ENCODE measurements at regions not wholly inside any gene's neighbourhood (a gene's known extent, or its start where the extent isn't known, plus 50 kb on each side); places are given as distances from the start of the nearest gene placed in this dataset.

- TF ChIP-seq, protein P1, sequence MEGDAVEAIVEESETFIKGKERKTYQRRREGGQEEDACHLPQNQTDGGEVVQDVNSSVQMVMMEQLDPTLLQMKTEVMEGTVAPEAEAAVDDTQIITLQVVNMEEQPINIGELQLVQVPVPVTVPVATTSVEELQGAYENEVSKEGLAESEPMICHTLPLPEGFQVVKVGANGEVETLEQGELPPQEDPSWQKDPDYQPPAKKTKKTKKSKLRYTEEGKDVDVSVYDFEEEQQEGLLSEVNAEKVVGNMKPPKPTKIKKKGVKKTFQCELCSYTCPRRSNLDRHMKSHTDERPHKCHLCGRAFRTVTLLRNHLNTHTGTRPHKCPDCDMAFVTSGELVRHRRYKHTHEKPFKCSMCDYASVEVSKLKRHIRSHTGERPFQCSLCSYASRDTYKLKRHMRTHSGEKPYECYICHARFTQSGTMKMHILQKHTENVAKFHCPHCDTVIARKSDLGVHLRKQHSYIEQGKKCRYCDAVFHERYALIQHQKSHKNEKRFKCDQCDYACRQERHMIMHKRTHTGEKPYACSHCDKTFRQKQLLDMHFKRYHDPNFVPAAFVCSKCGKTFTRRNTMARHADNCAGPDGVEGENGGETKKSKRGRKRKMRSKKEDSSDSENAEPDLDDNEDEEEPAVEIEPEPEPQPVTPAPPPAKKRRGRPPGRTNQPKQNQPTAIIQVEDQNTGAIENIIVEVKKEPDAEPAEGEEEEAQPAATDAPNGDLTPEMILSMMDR (IDR thresholded peaks at IDR 0.05; ENCODE audit: low read depth, low read length), result no peak
- TF ChIP-seq MYC (IDR thresholded peaks at IDR 0.05; ENCODE audit: low read depth, low read length) (no peak), POLR2A (IDR thresholded peaks at IDR 0.05; ENCODE audit: extremely low read depth, insufficient read length) (no peak)
- TF ChIP-seq, protein P2, sequence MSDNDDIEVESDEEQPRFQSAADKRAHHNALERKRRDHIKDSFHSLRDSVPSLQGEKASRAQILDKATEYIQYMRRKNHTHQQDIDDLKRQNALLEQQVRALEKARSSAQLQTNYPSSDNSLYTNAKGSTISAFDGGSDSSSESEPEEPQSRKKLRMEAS (IDR thresholded peaks at IDR 0.05; ENCODE audit: low read depth, low read length), result no peak
- H3K4me3 ChIP-seq (ENCODE audit: low read depth, low read length), result no peak overlapping the region
- DNase-seq (ENCODE audit: low read depth), result no peak
These were observed 252.2 kb downstream of the PIK3R1 start for GRCh38 chr5:68467794-68468193.

DNA sequence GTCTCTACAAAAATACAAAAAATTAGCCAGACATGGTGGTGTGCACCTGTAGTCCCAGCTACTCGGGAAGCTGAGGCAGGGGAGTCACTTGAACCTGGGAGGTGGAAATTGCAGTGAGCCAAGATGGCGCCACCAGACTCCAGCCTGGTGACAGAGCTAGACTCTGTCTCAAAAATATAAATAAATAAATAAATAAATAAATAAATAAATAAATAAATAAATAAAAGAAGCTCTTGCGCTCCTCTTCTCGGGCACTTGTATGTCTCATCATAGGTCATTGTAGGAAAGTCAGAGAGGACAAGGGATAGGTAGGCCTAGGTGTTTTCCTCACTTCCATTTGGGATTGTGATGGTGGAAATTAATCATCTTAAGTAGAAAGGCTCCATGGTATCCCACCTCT is 252.8 kb downstream of the PIK3R1 start:
- no peak overlapping the region for H3K4me3 ChIP-seq (ENCODE audit: low read depth, low read length)
- DNase-seq (ENCODE audit: low read depth), result no peak
- TF ChIP-seq POLR2A (IDR thresholded peaks at IDR 0.05; ENCODE audit: extremely low read depth, insufficient read length), result no peak
- TF ChIP-seq MYC (IDR thresholded peaks at IDR 0.05; ENCODE audit: low read depth, low read length), result no peak
- TF ChIP-seq, protein P2 (IDR thresholded peaks at IDR 0.05; ENCODE audit: low read depth, low read length), result no peak
- TF ChIP-seq, protein P1 (IDR thresholded peaks at IDR 0.05; ENCODE audit: low read depth, low read length), result no peak

DNA sequence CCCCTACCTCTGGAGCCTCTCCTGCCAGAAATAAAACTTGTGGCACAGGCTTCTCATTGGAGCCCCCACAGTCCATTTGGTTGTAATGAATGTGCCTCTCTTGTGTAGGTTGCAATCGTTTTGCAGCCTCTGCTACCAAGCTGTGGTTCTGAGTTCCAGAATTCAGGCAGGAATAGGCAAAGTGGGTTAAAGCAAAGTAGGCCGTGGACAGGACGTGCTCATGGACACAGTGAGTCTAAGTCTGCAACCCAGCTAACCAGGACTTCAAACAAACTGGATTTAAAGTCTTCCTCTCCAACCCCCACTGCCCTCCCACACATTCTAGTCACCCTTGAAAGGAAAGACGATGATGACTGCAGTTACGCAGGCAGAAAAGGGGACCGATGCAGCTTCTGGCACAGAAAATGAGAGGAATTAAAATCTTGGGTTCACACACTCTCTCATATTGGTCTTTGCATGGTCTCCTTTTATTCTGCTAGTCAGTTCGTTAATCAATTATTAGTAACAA is 260.0 kb downstream of the PIK3R1 start:
- no peak for DNase-seq (ENCODE audit: low read depth)
- TF ChIP-seq, protein P2 (IDR thresholded peaks at IDR 0.05; ENCODE audit: low read depth, low read length), result no peak
- TF ChIP-seq POLR2A (IDR thresholded peaks at IDR 0.05; ENCODE audit: extremely low read depth, insufficient read length) (no peak), MYC (IDR thresholded peaks at IDR 0.05; ENCODE audit: low read depth, low read length) (no peak)
- no peak overlapping the region for H3K4me3 ChIP-seq (ENCODE audit: low read depth, low read length)

- H3K4me3 ChIP-seq (ENCODE audit: low read depth, low read length), result no peak overlapping the region
- no peak for DNase-seq (ENCODE audit: low read depth)
- TF ChIP-seq POLR2A (IDR thresholded peaks at IDR 0.05; ENCODE audit: extremely low read depth, insufficient read length) (no peak), MYC (IDR thresholded peaks at IDR 0.05; ENCODE audit: low read depth, low read length) (no peak)
- TF ChIP-seq, protein P1 (IDR thresholded peaks at IDR 0.05; ENCODE audit: low read depth, low read length), result no peak
- TF ChIP-seq, protein P2 (IDR thresholded peaks at IDR 0.05; ENCODE audit: low read depth, low read length), result no peak
These were observed 261.3 kb downstream of the PIK3R1 start for GRCh38 chr5:68476854-68477253.

DNA sequence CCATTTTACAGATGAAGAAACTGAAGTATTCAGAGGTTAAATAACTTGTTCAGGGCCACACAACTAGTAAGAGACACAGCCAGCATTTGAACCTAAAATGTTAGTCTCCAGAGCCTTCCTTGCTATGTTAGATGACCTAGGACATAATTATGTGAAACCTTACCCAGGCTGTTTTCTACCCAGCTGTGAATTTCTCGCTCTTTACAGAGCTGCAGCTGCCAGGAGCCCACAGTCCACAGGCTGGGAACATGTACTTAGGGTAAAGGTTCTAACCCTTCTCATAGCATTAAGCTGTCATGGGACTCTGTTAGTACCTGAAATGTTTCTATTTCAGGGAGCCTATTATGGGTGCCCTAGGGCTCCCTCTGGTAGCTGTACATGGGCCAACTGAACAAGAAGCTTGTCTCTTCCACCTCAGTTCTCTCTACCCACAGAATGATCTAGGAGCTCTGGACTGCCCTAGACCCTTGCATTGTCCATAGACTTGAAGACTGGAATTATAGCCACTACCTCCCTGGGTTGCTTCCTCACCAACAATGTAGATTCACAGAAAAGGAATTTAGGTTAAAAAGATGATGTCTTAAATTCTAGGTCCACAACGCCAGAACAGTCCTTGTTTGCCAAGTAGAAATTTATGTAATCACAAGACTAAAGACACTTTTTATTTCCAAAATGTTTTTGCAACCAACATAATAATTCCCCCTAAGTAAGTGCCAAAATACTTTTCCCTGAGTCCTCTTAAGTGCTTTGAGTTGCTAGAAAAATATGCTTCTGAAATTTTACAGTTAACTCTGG is 262.9 kb downstream of the PIK3R1 start:
- TF ChIP-seq POLR2A (IDR thresholded peaks at IDR 0.05; ENCODE audit: extremely low read depth, insufficient read length), result no peak
- TF ChIP-seq MYC (IDR thresholded peaks at IDR 0.05; ENCODE audit: low read depth, low read length), result no peak
- TF ChIP-seq, protein P2 (IDR thresholded peaks at IDR 0.05; ENCODE audit: low read depth, low read length), result no peak
- TF ChIP-seq, protein P1 (IDR thresholded peaks at IDR 0.05; ENCODE audit: low read depth, low read length), result no peak
- DNase-seq (ENCODE audit: low read depth), result no peak
- H3K4me3 ChIP-seq (ENCODE audit: low read depth, low read length), result no peak overlapping the region

- no peak overlapping the region for H3K4me3 ChIP-seq (ENCODE audit: low read depth, low read length)
- TF ChIP-seq, protein P2 (IDR thresholded peaks at IDR 0.05; ENCODE audit: low read depth, low read length), result no peak
- no peak for TF ChIP-seq MYC (IDR thresholded peaks at IDR 0.05; ENCODE audit: low read depth, low read length)
- TF ChIP-seq POLR2A (IDR thresholded peaks at IDR 0.05; ENCODE audit: extremely low read depth, insufficient read length), result no peak
- TF ChIP-seq, protein P1 (IDR thresholded peaks at IDR 0.05; ENCODE audit: low read depth, low read length), result no peak
- DNase-seq (ENCODE audit: low read depth), result no peak
These were observed 264.0 kb downstream of the PIK3R1 start for GRCh38 chr5:68479524-68479923.
